A549 (cell line): ENCODE measurements at regions not wholly inside any gene's neighbourhood (a gene's known extent, or its start where the extent isn't known, plus 50 kb on each side); places are given as distances from the start of the nearest gene placed in this dataset.

ENCODE experiments used
- CBX8 ChIP-seq: fragments of 200-600 bp; sonication (generic); IDR thresholded peaks from 2 replicates; pipeline ENCODE4 v1.6.1; 2016
- CTCF ChIP-seq: fragments of >200 bp; sonication (Bioruptor Twin); formaldehyde crosslinking; IDR thresholded peaks from 3 replicates; pipeline ENCODE4 v1.5.1; 2016
- E2F6 ChIP-seq: IDR thresholded peaks from 2 replicates; pipeline ENCODE4 v1.6.1; 2012; ENCODE audit warnings: low read depth, borderline replicate concordance
- EP300 ChIP-seq, 2 experiments: fragments of >200 bp; sonication (Bioruptor Twin); formaldehyde crosslinking; IDR thresholded peaks; 2 replicates in 1 of 2; 3 replicates in 1 of 2; pipeline ENCODE4 v1.6.1; 2016 to 2017
- POLR2A ChIP-seq: IDR thresholded peaks from 2 replicates; pipeline ENCODE4 v1.6.1; 2012; ENCODE audit warnings: mild to moderate bottlenecking, low read length
- RCOR1 ChIP-seq: fragments of 150-350 bp; IDR thresholded peaks from 2 replicates; pipeline ENCODE4 v1.6.1; 2014; ENCODE audit warnings: antibody characterized with exemption, low read length, low read depth
- REST ChIP-seq: fragments of 200-600 bp; sonication (generic); IDR thresholded peaks from 2 replicates; pipeline ENCODE4 v1.6.1; 2016; ENCODE audit warnings: antibody characterized with exemption, mild to moderate bottlenecking, moderate library complexity

- TF ChIP-seq EP300 (IDR thresholded peaks at IDR 0.05): no peak
- no peak for TF ChIP-seq CTCF
- no peak for TF ChIP-seq CBX8
- no peak for TF ChIP-seq E2F6
- TF ChIP-seq RCOR1: no peak
- TF ChIP-seq POLR2A: no peak
- TF ChIP-seq REST: no peak
Measured at GRCh38 chr5:98578438-98578837, 195.0 kb upstream of the RGMB start.
